GM18873 (cell line): ENCODE measurements at regions not wholly inside any gene's neighbourhood (a gene's known extent, or its start where the extent isn't known, plus 50 kb on each side); places are given as distances from the start of the nearest gene placed in this dataset.

ENCODE experiments used
- ATAC-seq: cut with Tn5 transposase; IDR thresholded peaks from one replicate; pipeline ENCODE4 v1.9.1; 2021; ENCODE audit warnings: mild to moderate bottlenecking, moderate library complexity, moderate number of reproducible peaks; ENCODE audit not compliant: unreplicated experiment, low FRiP score

GRCh38 chr4:137213372-137214173, 318.7 kb downstream of the PCDH18 start:
- no peak for ATAC-seq

- no peak for ATAC-seq
These were observed 319.7 kb downstream of the PCDH18 start for GRCh38 chr4:137212601-137213000.

- no peak for ATAC-seq
These were observed 323.1 kb downstream of the PCDH18 start for GRCh38 chr4:137209240-137209639.

GRCh38 chr4:137206781-137207180, 325.5 kb downstream of the PCDH18 start:
- ATAC-seq, result no peak

- ATAC-seq, result no peak
These were observed 328.7 kb downstream of the PCDH18 start for GRCh38 chr4:137203601-137204000.

- ATAC-seq, result no peak
These were observed 332.0 kb downstream of the PCDH18 start for GRCh38 chr4:137200322-137200721.

GRCh38 chr4:137198791-137199190, 333.5 kb downstream of the PCDH18 start:
- no peak for ATAC-seq

- ATAC-seq, result no peak
These were observed 337.6 kb downstream of the PCDH18 start for GRCh38 chr4:137194670-137195069.

GRCh38 chr4:137193564-137193963, 338.7 kb downstream of the PCDH18 start:
- ATAC-seq, result no peak

- ATAC-seq, result no peak
These were observed 350.9 kb downstream of the PCDH18 start for GRCh38 chr4:137181293-137181899.

GRCh38 chr4:137180349-137180748, 351.9 kb downstream of the PCDH18 start:
- ATAC-seq, result no peak

- ATAC-seq, result no peak
These were observed 375.5 kb downstream of the PCDH18 start for GRCh38 chr4:137156807-137157206.

GRCh38 chr4:137156054-137156453, 376.2 kb downstream of the PCDH18 start:
- no peak for ATAC-seq

GRCh38 chr4:137131201-137131600, 401.1 kb downstream of the PCDH18 start:
- no peak for ATAC-seq

GRCh38 chr4:137129845-137130244, 402.4 kb downstream of the PCDH18 start:
- ATAC-seq, result no peak

GRCh38 chr4:137129441-137129840, 402.9 kb downstream of the PCDH18 start:
- ATAC-seq, result no peak

- no peak for ATAC-seq
These were observed 407.3 kb downstream of the PCDH18 start for GRCh38 chr4:137125011-137125410.

- no peak for ATAC-seq
These were observed 407.9 kb downstream of the PCDH18 start for GRCh38 chr4:137124278-137124932.

GRCh38 chr4:137122876-137123275, 409.4 kb downstream of the PCDH18 start:
- no peak for ATAC-seq

- no peak for ATAC-seq
These were observed 416.1 kb downstream of the PCDH18 start for GRCh38 chr4:137116144-137116543.

GRCh38 chr4:137106733-137107132, 425.6 kb downstream of the PCDH18 start:
- ATAC-seq, result no peak

- ATAC-seq, result no peak
These were observed 426.0 kb downstream of the PCDH18 start for GRCh38 chr4:137106287-137106686.
